Cardiac fibroblast (primary cell): ENCODE measurements at regions not wholly inside any gene's neighbourhood (a gene's known extent, or its start where the extent isn't known, plus 50 kb on each side); places are given as distances from the start of the nearest gene placed in this dataset.

ENCODE experiments used
- DNase-seq, 2 donors: peaks; one replicate each; pipeline versions ENCODE4 v3.0.0 to v3.0.0-alpha.2; 2010; ENCODE audit warnings: low read depth in 2 of 2
- H3K4me3 ChIP-seq, 2 donors: replicated peaks in 1 of 2; 1 replicate in 1 of 2; 2 replicates in 1 of 2; pipeline ENCODE4 v1.5.1; 2011; ENCODE audit warnings: low read depth in 2 of 2, low read length in 2 of 2, mild to moderate bottlenecking in 2 of 2, moderate library complexity in 1 of 2
- CTCF ChIP-seq: IDR thresholded peaks from one replicate; pipeline ENCODE4 v1.5.1; 2011; ENCODE audit warnings: low read depth, mild to moderate bottlenecking, low read length, inconsistent platforms

DNA sequence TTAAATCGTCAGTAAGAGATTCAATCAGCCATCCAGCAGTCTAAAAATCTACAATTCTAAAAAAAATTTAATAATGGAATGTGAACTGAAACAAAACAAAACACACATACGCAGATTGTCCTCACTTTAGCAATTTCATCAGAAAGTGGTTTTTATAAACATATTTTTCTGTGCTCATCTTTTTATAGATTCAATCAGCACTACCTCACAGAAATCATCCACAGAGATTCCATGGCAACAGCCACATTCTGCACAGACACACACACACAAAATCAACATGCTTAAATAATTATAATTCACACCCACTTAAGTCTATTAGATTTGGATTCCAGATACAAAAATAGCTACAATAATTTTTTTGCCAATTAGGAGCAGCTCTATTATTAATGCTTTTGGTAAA lies 149.0 kb upstream of the KCNIP4 start:
- no peak overlapping the region for H3K4me3 ChIP-seq
- no peak for DNase-seq
- TF ChIP-seq CTCF: no peak

- TF ChIP-seq CTCF: no peak
- DNase-seq: no peak
- H3K4me3 ChIP-seq: no peak overlapping the region
Measured at GRCh38 chr4:22094217-22094616, 145.6 kb upstream of the KCNIP4 start.

DNA sequence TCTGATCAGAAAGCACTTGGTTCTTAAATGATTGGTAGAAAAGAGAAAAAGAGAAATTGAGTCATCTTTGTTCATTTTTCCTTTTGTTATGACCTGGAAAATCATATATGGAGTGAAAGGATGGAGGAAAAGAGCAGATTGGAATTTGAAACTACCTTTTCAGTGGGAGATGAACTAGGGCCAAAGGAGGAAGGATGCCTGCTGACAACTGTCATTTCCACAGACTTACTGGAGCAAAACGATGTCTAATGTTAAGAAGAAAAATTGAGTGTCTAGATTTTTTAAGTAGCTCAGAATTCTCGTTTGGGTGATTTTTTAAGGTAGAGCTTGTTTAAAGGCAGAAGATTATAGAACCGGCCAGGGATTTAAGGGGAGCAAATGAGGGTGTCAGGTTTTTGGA lies 144.6 kb upstream of the KCNIP4 start:
- DNase-seq: no peak
- no peak for TF ChIP-seq CTCF
- H3K4me3 ChIP-seq: no peak overlapping the region

- peak in 1 of 2 donors; percentile 7 for DNase-seq
- TF ChIP-seq CTCF: no peak
- H3K4me3 ChIP-seq: no peak overlapping the region
Measured at GRCh38 chr4:22091906-22092305, 143.3 kb upstream of the KCNIP4 start.

DNA sequence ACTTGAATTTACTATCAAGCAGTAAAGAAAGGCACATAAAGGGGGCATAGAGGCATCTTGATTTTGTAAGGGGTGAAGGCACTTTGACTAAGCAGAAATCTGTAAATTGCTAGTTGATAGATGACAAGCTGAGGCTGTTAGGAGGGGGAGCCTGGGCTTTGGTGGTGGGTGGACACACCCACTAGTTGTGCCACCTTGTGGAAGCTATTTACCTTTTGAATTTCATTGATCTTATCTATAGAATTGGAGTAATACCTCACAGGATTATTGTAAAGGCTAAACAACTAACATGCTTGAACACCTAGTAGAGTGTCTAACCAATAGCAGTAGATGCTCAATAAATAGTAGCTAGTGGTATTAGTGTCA lies 142.8 kb upstream of the KCNIP4 start:
- TF ChIP-seq CTCF: no peak
- H3K4me3 ChIP-seq: no peak overlapping the region
- DNase-seq: no peak

DNA sequence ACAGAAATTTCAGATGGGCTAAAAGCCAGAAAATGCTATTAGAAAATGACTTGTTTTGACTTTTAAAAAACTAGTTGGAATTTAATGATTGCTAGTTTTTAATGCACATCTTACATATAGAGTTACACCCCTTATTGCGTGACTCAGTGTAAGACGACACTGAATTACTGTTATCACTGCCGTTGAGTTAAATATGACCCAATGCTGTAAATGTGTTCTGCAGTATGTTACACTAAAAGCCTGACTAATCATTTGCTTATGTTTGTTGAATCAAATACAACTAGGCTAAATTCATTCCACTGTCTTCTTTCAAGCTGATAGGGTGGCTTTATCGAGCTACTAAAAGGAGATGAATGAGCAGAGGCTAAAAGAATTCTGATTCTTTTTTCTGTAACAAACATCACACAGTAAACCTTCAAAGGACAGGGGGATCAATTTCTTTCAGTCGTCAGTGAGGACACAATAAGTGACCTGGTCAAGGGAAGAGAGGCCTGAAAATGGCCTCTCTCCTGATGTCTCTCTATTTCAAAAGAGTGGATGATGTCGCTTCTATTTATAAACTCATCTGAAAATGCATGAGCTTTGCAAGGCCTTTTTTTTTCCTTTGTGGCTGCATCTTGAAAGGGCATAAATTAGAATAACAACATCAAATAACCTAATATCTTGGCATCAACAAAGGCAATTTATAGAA lies 142.2 kb upstream of the KCNIP4 start:
- no peak for TF ChIP-seq CTCF
- DNase-seq: peak; percentile 4 to 24
- H3K4me3 ChIP-seq: no peak overlapping the region

DNA sequence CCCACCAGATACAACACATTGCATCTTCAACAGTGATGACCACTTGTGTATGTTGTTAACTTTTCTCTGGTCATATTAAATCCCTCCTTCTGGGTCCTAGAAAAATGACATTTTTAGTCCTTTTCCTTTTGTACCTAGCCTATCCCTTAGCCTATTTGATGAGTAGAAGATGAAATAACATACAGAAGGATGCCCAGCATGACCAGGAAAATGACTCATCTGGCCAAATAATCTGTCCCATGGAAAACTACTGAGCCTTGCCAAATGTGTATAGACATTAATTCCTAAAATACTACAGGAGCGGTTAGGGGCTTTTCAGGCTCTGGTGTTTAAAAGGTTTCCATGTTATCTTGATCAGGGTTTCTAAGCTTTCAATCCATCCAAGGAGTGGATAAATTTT lies 129.0 kb upstream of the KCNIP4 start:
- no peak for TF ChIP-seq CTCF
- no peak for DNase-seq
- no peak overlapping the region for H3K4me3 ChIP-seq
